ENCODE measurements at regions not wholly inside any gene's neighbourhood (a gene's known extent, or its start where the extent isn't known, plus 50 kb on each side); places are given as distances from the start of the nearest gene placed in this dataset.

GRCh38 chr2:154532763-154533162 is 165.7 kb upstream of the KCNJ3 start:
- peaks cover 2% of the 10 kb centered on the region for H3K27me3 Mint-ChIP-seq (ENCODE audit: unreplicated experiment)
- H3K27ac Mint-ChIP-seq (ENCODE audit: unreplicated experiment): no peak overlapping the region

DNA sequence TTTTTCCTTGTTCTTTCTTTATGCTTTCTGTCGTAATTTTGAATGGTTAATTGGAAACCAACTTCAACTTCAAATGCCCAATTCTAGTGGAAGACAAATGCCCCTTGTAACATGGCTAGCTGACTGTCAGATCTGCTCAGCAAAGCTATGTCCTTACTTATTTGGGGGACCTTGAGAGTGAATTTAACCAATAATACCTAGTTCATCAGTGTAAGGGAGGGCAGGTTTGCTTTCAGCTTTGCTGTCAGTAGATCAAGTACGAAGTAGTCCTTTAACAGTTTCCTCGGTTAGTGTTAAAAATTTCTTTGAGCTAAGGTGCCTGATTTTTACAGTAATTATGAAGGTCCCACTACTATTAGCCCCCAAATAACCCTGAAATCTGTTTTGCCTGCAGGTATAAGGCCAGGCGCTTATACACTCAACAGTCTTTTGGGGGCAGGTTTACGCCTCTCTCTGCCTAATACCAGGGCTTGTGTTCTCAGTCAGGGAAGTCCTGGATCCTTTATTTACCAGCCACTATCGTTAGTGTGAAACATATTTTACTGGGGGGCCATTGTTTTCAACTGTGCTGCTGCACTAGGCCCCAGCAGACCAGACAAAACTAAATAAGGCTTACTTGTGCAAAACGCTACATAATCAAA is 165.1 kb upstream of the KCNJ3 start:
- H3K36me3 Mint-ChIP-seq (ENCODE audit: unreplicated experiment): no peaks in the 10 kb centered on the region
- no peaks in the 10 kb centered on the region for H3K9me3 Mint-ChIP-seq (ENCODE audit: unreplicated experiment)
- no peak for DNase-seq
- H3K4me3 Mint-ChIP-seq (ENCODE audit: unreplicated experiment): no peak overlapping the region
- H3K27ac Mint-ChIP-seq (ENCODE audit: unreplicated experiment): no peak overlapping the region
- no peaks in the 10 kb centered on the region for H3K4me1 Mint-ChIP-seq (ENCODE audit: low read depth, unreplicated experiment)
- TF ChIP-seq, protein P1, sequence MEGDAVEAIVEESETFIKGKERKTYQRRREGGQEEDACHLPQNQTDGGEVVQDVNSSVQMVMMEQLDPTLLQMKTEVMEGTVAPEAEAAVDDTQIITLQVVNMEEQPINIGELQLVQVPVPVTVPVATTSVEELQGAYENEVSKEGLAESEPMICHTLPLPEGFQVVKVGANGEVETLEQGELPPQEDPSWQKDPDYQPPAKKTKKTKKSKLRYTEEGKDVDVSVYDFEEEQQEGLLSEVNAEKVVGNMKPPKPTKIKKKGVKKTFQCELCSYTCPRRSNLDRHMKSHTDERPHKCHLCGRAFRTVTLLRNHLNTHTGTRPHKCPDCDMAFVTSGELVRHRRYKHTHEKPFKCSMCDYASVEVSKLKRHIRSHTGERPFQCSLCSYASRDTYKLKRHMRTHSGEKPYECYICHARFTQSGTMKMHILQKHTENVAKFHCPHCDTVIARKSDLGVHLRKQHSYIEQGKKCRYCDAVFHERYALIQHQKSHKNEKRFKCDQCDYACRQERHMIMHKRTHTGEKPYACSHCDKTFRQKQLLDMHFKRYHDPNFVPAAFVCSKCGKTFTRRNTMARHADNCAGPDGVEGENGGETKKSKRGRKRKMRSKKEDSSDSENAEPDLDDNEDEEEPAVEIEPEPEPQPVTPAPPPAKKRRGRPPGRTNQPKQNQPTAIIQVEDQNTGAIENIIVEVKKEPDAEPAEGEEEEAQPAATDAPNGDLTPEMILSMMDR (IDR thresholded peaks at IDR 0.05; ENCODE audit: partially characterized antibody, unreplicated experiment): no peak
- H3K27me3 Mint-ChIP-seq (ENCODE audit: unreplicated experiment): peaks cover 2% of the 10 kb centered on the region

More at GRCh38 chr2:154532763-154533162, 165.7 kb upstream of the KCNJ3 start:
- no peaks in the 10 kb centered on the region for H3K9me3 Mint-ChIP-seq (ENCODE audit: unreplicated experiment)
- no peak overlapping the region for H3K4me3 Mint-ChIP-seq (ENCODE audit: unreplicated experiment)
- H3K4me1 Mint-ChIP-seq (ENCODE audit: low read depth, unreplicated experiment): no peaks in the 10 kb centered on the region
- DNase-seq: no peak
- H3K36me3 Mint-ChIP-seq (ENCODE audit: unreplicated experiment): no peaks in the 10 kb centered on the region
- TF ChIP-seq, protein P1 (IDR thresholded peaks at IDR 0.05; ENCODE audit: partially characterized antibody, unreplicated experiment): no peak

- TF ChIP-seq, protein P1 (IDR thresholded peaks at IDR 0.05; ENCODE audit: partially characterized antibody, unreplicated experiment): no peak
- DNase-seq: no peak
- Mint-ChIP-seq H3K27me3 (ENCODE audit: unreplicated experiment) (no peaks in the 10 kb centered on the region), H3K4me1 (ENCODE audit: low read depth, unreplicated experiment) (no peaks in the 10 kb centered on the region), H3K9me3 (ENCODE audit: unreplicated experiment) (no peaks in the 10 kb centered on the region), H3K4me3 (ENCODE audit: unreplicated experiment) (no peak overlapping the region), H3K36me3 (ENCODE audit: unreplicated experiment) (no peaks in the 10 kb centered on the region), H3K27ac (ENCODE audit: unreplicated experiment) (no peak overlapping the region)
Measured at GRCh38 chr2:154537024-154537423, 161.5 kb upstream of the KCNJ3 start.

- H3K4me3 Mint-ChIP-seq (ENCODE audit: unreplicated experiment): no peak overlapping the region
- H3K36me3 Mint-ChIP-seq (ENCODE audit: unreplicated experiment): no peaks in the 10 kb centered on the region
- no peaks in the 10 kb centered on the region for H3K9me3 Mint-ChIP-seq (ENCODE audit: unreplicated experiment)
- H3K4me1 Mint-ChIP-seq (ENCODE audit: low read depth, unreplicated experiment): no peaks in the 10 kb centered on the region
- DNase-seq: no peak
- no peaks in the 10 kb centered on the region for H3K27me3 Mint-ChIP-seq (ENCODE audit: unreplicated experiment)
- no peak overlapping the region for H3K27ac Mint-ChIP-seq (ENCODE audit: unreplicated experiment)
- TF ChIP-seq, protein P1 (IDR thresholded peaks at IDR 0.05; ENCODE audit: partially characterized antibody, unreplicated experiment): no peak
Measured at GRCh38 chr2:154537843-154538450, 160.5 kb upstream of the KCNJ3 start.

GRCh38 chr2:154546341-154546740 is 152.2 kb upstream of the KCNJ3 start:
- TF ChIP-seq, protein P1 (IDR thresholded peaks at IDR 0.05; ENCODE audit: partially characterized antibody, unreplicated experiment): no peak
- Mint-ChIP-seq H3K27ac (ENCODE audit: unreplicated experiment) (no peak overlapping the region), H3K9me3 (ENCODE audit: unreplicated experiment) (no peaks in the 10 kb centered on the region), H3K27me3 (ENCODE audit: unreplicated experiment) (no peaks in the 10 kb centered on the region), H3K4me3 (ENCODE audit: unreplicated experiment) (no peak overlapping the region), H3K36me3 (ENCODE audit: unreplicated experiment) (peaks cover 18% of the 10 kb centered on the region), H3K4me1 (ENCODE audit: low read depth, unreplicated experiment) (no peaks in the 10 kb centered on the region)
- no peak for DNase-seq
